DMS53 (cell line): ENCODE measurements at regions not wholly inside any gene's neighbourhood (a gene's known extent, or its start where the extent isn't known, plus 50 kb on each side); places are given as distances from the start of the nearest gene placed in this dataset.

Experiments
- DNase-seq: peaks from one replicate; lab custom pipeline; 2025; lab: John Stamatoyannopoulos, UW

GRCh38 chr2:220491670-220492069 is 864.2 kb downstream of the SLC4A3 start:
- no peak for DNase-seq

- DNase-seq, result no peak
Measured at GRCh38 chr2:220493871-220494525, 866.6 kb downstream of the SLC4A3 start.

- no peak for DNase-seq
Measured at GRCh38 chr2:220496513-220496912, 869.1 kb downstream of the SLC4A3 start.

GRCh38 chr2:220499225-220499624 is 871.8 kb downstream of the SLC4A3 start:
- DNase-seq, result peak; percentile 90

GRCh38 chr2:220502539-220502938 is 875.1 kb downstream of the SLC4A3 start:
- DNase-seq, result no peak

GRCh38 chr2:220503431-220503830 is 876.0 kb downstream of the SLC4A3 start:
- no peak for DNase-seq

GRCh38 chr2:220504938-220505503 is 877.6 kb downstream of the SLC4A3 start:
- DNase-seq, result peak; percentile 95

- peak; percentile 5 for DNase-seq
Measured at GRCh38 chr2:220506466-220506865, 879.0 kb downstream of the SLC4A3 start.

GRCh38 chr2:220509096-220509757 is 881.8 kb downstream of the SLC4A3 start:
- no peak for DNase-seq

GRCh38 chr2:220509966-220510365 is 882.5 kb downstream of the SLC4A3 start:
- DNase-seq, result no peak

- no peak for DNase-seq
Measured at GRCh38 chr2:220510668-220511067, 883.2 kb downstream of the SLC4A3 start.

GRCh38 chr2:220512419-220512818 is 885.0 kb downstream of the SLC4A3 start:
- DNase-seq, result no peak

GRCh38 chr2:220513573-220514288 is 886.3 kb downstream of the SLC4A3 start:
- DNase-seq, result no peak

- DNase-seq, result no peak
Measured at GRCh38 chr2:220521551-220521950, 894.1 kb downstream of the SLC4A3 start.

GRCh38 chr2:220528180-220528675 is 900.8 kb downstream of the SLC4A3 start:
- DNase-seq, result no peak

- no peak for DNase-seq
Measured at GRCh38 chr2:220531216-220531615, 903.8 kb downstream of the SLC4A3 start.

- DNase-seq, result peak; percentile 71
Measured at GRCh38 chr2:220533485-220533884, 906.1 kb downstream of the SLC4A3 start.

GRCh38 chr2:220539481-220539880 is 912.1 kb downstream of the SLC4A3 start:
- DNase-seq, result no peak

GRCh38 chr2:220544049-220544448 is 916.6 kb downstream of the SLC4A3 start:
- no peak for DNase-seq

- DNase-seq, result no peak
Measured at GRCh38 chr2:220550995-220551700, 923.7 kb downstream of the SLC4A3 start.

- no peak for DNase-seq
Measured at GRCh38 chr2:220552790-220553535, 925.5 kb downstream of the SLC4A3 start.
